ENCODE measurements at regions not wholly inside any gene's neighbourhood (a gene's known extent, or its start where the extent isn't known, plus 50 kb on each side); places are given as distances from the start of the nearest gene placed in this dataset.

GRCh38 chr1:221947731-221948130 lies 205.8 kb upstream of the DUSP10 start:
- no peak for DNase-seq

DNA sequence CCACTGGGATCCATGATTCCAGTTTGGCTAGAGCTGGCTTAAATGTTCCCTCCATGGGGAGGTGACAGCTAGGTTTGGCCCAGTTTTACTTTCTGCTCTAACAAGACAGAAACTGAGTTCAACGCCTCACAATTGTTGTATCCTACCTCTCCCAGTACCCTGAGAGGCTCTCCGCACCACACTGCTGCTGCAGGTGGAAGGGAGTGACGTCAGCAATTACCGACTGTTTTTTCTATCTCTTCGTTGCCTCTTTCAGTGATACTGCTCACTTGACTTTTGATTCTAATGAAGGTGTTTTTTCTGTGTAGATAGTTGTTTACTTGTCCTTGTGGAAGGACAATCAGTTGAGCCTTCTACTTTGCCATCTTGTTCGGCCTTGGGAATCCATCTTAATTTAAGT lies 204.9 kb upstream of the DUSP10 start:
- DNase-seq = no peak

DNA sequence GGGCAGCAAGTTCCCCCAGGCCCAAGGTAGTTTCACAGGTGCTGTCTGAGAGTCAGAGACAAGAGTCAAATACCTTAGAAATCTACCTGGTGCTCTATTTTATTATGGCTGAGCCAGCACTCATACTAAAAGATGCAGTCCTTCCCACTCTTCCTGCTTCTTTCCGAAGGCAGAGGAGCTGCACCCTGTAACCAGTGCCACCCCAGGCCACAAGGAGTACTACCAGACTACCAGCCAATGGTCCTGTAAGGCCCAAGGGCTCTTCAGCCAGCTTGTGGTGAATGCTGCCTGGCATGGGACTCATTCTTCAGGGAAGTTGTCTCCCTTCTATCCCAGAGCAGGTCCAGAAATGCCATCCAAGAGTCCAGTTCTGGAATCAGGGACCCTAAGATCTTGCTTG lies 203.8 kb upstream of the DUSP10 start:
- DNase-seq = no peak

DNA sequence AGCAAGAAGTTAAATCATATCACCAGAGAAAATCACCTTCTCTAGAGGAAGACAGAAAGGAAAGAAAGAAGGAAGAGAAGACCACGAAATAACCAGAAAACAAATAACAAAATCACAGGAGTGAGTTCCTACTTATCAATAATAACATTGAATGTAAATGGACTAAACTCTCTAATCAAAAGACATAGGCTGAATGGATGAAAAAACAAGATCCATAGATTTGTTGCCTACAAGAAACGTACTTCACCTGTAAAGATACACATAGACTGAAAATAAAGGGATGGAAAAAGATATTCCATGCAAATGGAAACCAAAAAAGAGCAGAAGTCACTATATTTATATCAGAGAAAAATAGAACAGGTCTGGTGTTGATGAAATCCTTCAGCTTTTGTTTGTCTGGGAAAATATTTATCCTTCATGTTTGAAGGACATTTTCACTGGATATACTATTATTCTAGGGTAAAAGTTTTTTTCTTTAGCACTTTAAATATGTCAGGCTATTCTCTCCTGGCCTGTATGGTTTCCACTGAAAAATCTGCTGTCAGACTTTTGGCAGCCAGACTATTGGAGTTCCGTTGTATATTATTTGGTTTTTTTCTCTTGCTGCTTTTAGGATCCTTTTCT lies 202.5 kb upstream of the DUSP10 start:
- no peak for DNase-seq

DNA sequence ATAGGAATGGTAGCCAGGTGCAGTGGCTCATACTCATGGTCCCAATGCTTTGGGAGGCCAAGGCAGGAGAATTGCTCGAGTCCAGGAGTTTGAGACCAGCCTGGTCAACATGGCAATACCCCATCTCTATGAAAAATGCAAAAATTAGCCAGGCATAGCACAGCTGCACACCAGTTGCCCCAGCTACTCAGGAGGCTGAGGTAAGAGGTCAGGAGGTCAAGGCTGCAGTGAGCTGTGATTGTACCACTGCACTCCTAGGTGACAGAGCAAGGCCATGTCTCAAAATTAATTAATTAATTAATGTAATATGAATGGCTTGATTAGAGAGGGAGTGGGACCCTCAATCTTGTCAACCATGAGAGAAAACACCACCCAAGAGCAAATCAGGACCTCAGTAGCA lies 198.7 kb upstream of the DUSP10 start:
- DNase-seq = no peak

GRCh38 chr1:221939607-221940006 lies 197.7 kb upstream of the DUSP10 start:
- DNase-seq = no peak

- DNase-seq = no peak
These were observed 195.5 kb upstream of the DUSP10 start for GRCh38 chr1:221937155-221937953.

GRCh38 chr1:221933814-221934213 lies 191.9 kb upstream of the DUSP10 start:
- DNase-seq = no peak

- no peak for DNase-seq
These were observed 184.6 kb upstream of the DUSP10 start for GRCh38 chr1:221926441-221926840.

- no peak for DNase-seq
These were observed 184.1 kb upstream of the DUSP10 start for GRCh38 chr1:221925947-221926346.

- DNase-seq = no peak
These were observed 182.2 kb upstream of the DUSP10 start for GRCh38 chr1:221923929-221924598.

DNA sequence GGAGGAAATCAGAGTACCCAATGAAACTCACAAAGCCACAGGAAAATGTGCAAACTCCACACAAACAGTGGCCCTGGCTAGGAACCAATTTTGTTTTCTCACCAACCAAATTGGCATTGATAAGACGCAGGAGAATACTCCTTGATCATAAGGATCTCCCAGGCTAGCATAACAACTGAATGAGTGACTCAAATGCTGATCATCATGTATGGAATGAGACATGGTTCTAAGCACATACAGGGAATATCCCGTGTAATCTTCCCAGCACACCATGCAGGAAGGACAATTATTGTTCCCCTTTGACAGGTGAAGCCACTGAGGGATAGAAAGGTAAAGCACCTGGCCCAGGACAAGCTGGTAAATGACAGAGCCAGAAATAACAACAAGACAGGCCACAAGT lies 180.0 kb upstream of the DUSP10 start:
- no peak for DNase-seq

GRCh38 chr1:221919743-221920142 lies 177.9 kb upstream of the DUSP10 start:
- no peak for DNase-seq

GRCh38 chr1:221919341-221919740 lies 177.5 kb upstream of the DUSP10 start:
- no peak for DNase-seq

DNA sequence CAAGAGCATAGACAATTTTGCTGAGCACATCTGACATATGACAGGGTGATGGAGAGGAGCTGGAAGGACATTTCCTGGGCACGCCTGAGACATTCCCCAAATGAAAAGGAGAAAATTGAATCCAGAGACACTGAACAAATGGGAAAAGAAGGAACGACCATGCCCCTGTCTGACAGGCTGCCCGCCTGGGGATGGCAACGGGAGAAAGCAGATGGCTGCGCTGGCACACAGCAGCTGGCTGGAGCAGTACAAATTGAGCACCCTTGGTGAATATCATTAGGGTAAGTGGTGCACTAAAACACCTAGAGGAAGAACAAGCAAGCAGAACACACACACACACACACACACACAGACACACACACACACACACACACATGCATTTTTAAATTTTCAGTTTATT lies 174.3 kb upstream of the DUSP10 start:
- no peak for DNase-seq

GRCh38 chr1:221915764-221916163 lies 173.9 kb upstream of the DUSP10 start:
- DNase-seq = no peak

DNA sequence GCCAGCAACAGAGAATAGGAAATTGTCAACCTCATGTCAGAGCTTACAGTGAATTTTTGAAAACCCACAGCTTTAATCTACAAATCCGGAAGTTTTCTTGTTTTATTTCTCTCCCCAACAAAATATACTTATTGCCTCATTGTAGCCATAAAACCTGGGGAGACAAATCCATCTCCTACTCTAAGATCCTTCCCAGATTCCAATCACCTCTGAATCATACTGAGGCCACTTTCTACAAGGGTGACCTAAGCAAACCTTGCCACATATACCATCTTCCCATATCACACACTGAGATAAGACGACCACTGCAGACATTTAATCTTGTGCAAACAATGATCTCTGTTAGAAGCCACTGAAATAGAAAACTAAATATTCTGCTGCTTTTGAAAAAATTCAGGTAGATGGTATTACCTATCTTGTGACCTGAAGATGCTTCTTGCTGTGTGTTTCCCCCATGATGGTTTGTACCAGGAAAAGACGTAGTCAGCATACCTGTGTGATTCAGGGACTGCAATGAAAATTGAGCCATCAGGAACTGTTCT lies 171.5 kb upstream of the DUSP10 start:
- no peak for DNase-seq

DNA sequence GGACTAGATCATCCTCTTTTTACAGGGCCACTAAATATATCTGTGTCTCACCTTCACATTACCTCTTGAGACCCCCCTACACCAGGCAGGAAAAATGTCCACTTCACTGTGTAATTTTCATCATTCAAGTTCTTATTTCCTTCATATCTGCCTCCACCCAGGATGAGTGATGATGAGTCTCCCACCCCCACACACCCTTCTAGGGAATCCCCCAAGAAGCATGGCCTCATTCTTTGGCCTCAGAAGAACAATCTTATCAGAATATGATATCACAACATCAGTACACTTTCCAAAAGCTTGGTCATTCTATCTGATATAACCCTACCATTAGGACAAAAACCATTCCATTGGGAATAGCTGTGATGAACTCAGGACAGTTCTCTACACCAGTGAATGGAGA lies 170.3 kb upstream of the DUSP10 start:
- DNase-seq = peak; percentile 49

DNA sequence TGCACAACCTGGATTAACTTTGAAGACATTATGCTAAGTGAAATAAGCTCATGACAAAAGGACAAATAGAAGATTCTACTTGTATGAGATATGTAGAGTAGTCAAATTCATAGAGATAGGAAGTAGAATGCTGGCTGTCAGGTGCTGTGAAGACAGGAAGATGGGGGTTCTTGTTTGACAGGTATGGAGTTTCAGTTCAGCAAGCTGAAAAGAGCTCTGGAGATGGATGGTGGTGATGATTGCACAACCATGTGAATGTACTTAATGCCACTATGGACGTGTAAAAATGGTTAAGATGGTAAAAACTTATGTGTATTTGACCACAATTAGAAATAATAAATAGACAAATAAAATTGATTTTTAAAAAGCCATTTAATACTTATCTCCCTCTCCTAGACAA lies 169.8 kb upstream of the DUSP10 start:
- no peak for DNase-seq

DNA sequence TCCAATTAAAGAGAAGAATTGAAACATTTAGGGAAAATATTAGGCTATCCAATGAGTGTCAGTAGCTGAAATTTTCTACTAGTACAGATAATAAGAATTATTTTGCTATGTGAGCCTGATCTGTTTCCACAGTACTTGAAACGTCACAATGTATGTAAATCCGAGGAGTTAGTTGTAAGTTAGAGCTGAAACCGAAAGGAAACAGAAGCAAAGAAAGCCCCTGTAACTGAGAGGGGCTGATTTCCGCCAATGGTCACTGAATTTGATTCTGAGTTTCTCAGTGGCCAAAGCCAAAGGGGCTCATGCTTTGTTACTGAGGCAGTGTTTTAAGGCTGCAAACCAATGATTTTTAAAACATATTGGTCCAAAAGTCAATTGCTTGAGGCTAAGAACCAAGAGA lies 168.3 kb upstream of the DUSP10 start:
- no peak for DNase-seq

DNA sequence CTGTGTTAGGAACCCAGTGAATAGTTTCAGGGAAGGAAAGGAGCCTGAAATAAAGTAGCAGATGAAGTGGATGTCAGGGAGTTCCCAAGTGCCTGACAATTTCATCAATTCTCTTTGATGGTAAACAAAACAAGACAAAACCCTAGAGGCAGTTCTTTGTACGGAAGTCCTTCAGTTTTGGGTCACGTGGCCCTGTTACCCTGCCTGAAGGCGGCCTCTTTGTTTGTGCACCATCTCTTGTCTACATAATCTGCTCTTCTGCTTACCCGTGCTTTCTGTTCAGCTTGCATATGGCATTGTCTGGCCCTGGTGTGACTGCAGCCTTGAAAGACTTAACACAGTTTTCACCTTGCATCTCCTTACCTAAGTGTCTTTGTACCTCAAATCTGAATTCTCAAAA lies 166.7 kb upstream of the DUSP10 start:
- no peak for DNase-seq

DNA sequence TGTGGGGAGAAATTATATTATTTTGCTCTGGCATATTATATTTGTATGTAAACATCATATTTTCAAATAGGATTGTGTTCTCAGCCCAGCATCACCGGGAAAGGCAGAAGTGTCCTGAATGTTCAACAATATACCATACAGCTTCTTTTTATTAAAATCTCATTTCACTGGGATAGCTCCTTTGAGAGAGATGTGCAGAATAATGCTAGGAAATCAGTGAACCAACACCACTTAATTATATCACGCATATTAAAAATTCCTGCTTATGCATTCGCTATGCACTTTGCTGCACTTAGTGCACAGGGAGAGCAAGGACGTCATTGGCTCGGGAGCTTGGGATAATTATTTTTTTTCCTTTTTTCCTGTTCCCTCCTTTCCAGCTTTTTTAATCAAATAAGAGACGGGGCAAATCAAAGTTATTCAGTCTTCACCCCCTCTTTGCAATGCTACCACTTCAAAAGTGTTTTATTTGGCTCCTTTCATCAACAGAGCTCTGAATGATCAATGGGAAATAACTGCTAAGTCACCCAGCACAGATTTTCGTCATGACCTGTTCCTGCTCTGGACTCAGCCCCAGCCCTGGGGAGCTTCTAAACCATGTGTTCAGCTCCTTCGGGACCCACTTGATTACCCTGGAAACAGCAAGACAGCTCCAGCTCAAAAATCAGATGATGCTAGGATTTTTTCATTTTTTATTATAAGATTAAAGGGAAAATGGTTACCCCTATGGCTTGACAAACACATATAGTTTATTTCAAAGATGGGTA lies 165.5 kb upstream of the DUSP10 start:
- no peak for DNase-seq

GRCh38 chr1:221905802-221906201 lies 163.9 kb upstream of the DUSP10 start:
- no peak for DNase-seq
